OCI-LY7 (cell line): ENCODE measurements at regions not wholly inside any gene's neighbourhood (a gene's known extent, or its start where the extent isn't known, plus 50 kb on each side); places are given as distances from the start of the nearest gene placed in this dataset.

Source experiments
- BruUV-seq: library from RNA; stranded (reverse); fragments of 400-500 nt; replicated peaks from 2 replicates; lab custom pipeline; 2021; lab: Mats Ljungman, UMichigan
- CTCF ChIA-PET: fragments of 300-600 bp; sonication (Branson Sonifier 250); formaldehyde crosslinking; loops from one replicate; lab custom pipeline; 2022; ENCODE audit warnings: antibody characterized with exemption; ENCODE audit not compliant: unreplicated experiment; lab: Charles Lee
- POLR2A ChIA-PET: fragments of 300-600 bp; sonication (Branson Sonifier 250); formaldehyde crosslinking; loops from one replicate; lab custom pipeline; 2022; ENCODE audit warnings: antibody characterized with exemption; lab: Charles Lee
- DNase-seq: peaks from one replicate; pipeline ENCODE4 v3.0.0-alpha.2; 2015; ENCODE audit warnings: low spot score
- H2AFZ ChIP-seq: fragments of 200-600 bp; sonication (generic), shearing (Covaris generic); 2 replicates; pipeline ENCODE4 v1.6.1; 2014; ENCODE audit warnings: mild to moderate bottlenecking, antibody characterized with exemption, low read length, moderate library complexity
- H3K27ac ChIP-seq: fragments of 200-600 bp; sonication (generic); 2 replicates; pipeline ENCODE4 v1.5.1; 2014; ENCODE audit warnings: mixed run types, low read depth, mild to moderate bottlenecking, moderate library complexity, low read length, inconsistent platforms; ENCODE audit not compliant: poor library complexity, severe bottlenecking
- H3K36me3 ChIP-seq: fragments of 200-600 bp; sonication (generic); 2 replicates; pipeline ENCODE4 v1.6.1; 2014; ENCODE audit warnings: mild to moderate bottlenecking, antibody characterized with exemption, low read length, moderate library complexity, mixed read lengths; ENCODE audit not compliant: insufficient read depth
- H3K4me1 ChIP-seq: fragments of 200-600 bp; sonication (generic); 2 replicates; pipeline ENCODE4 v1.5.1; 2014; ENCODE audit warnings: mild to moderate bottlenecking, low read length; ENCODE audit not compliant: insufficient read depth, poor library complexity, severe bottlenecking
- H3K4me2 ChIP-seq: fragments of 200-600 bp; sonication (generic); 2 replicates; pipeline ENCODE4 v1.6.1; 2014; ENCODE audit warnings: mild to moderate bottlenecking, low read length
- H3K4me3 ChIP-seq: fragments of 200-600 bp; sonication (generic); 2 replicates; pipeline ENCODE4 v1.5.1; 2014; ENCODE audit warnings: mild to moderate bottlenecking, low read depth, low read length; ENCODE audit not compliant: poor library complexity, severe bottlenecking
- H3K79me2 ChIP-seq: fragments of 200-600 bp; sonication (generic); 2 replicates; pipeline ENCODE4 v1.6.1; 2016; ENCODE audit warnings: low read depth, mild to moderate bottlenecking, low read length, moderate library complexity, mixed read lengths; ENCODE audit not compliant: insufficient read depth
- H3K9me2 ChIP-seq: fragments of 200-600 bp; sonication (generic); 2 replicates; pipeline ENCODE4 v1.6.1; 2016; ENCODE audit warnings: mild to moderate bottlenecking, low read length, mixed read lengths; ENCODE audit not compliant: insufficient read depth
- H3K9me3 ChIP-seq: fragments of 200-600 bp; sonication (generic); 2 replicates; pipeline ENCODE4 v1.6.1; 2014; ENCODE audit warnings: mild to moderate bottlenecking, mixed run types, low read length, mixed read lengths
- H4K20me1 ChIP-seq: fragments of 200-600 bp; sonication (generic); 2 replicates; pipeline ENCODE4 v1.6.1; 2014; ENCODE audit warnings: mild to moderate bottlenecking, antibody characterized with exemption, low read length, moderate library complexity, mixed read lengths; ENCODE audit not compliant: insufficient read depth
- EZH2phosphoT487 ChIP-seq: fragments of 200-600 bp; sonication (generic); IDR thresholded peaks from 2 replicates; pipeline ENCODE4 v1.6.1; 2018; ENCODE audit warnings: low read depth, borderline replicate concordance, mild to moderate bottlenecking, mixed run types, antibody characterized with exemption, low read length, moderate library complexity, mixed read lengths
- intact Hi-C: fragments of 100-400 bp; cut with micrococcal nuclease; formaldehyde crosslinking; loops from one replicate; pipeline ENCODE4 v1.10.0; 2022; ENCODE audit not compliant: unreplicated experiment
- TF ChIP-seq, protein P1 (sequence below): fragments of 200-600 bp; sonication (generic); conservative IDR thresholded peaks from 2 replicates; pipeline ENCODE4 v1.5.1; 2014; ENCODE audit warnings: mild to moderate bottlenecking, antibody characterized with exemption, low read length, moderate library complexity, mixed read lengths

- Histone ChIP-seq H3K36me3 (no peaks in the 10 kb centered on the region), H3K79me2 (no peaks in the 10 kb centered on the region), H3K4me2 (no peak overlapping the region), H4K20me1 (no peaks in the 10 kb centered on the region), H3K27ac (no peak overlapping the region), H2AFZ (no peak overlapping the region), H3K9me3 (peaks cover 7% of the 10 kb centered on the region; the same call in 1 of the 2 replicates), H3K9me2 (no peaks in the 10 kb centered on the region), H3K4me3 (no peak overlapping the region), H3K4me1 (no peaks in the 10 kb centered on the region)
- TF ChIP-seq EZH2phosphoT487 = no peak
- TF ChIP-seq, protein P1, sequence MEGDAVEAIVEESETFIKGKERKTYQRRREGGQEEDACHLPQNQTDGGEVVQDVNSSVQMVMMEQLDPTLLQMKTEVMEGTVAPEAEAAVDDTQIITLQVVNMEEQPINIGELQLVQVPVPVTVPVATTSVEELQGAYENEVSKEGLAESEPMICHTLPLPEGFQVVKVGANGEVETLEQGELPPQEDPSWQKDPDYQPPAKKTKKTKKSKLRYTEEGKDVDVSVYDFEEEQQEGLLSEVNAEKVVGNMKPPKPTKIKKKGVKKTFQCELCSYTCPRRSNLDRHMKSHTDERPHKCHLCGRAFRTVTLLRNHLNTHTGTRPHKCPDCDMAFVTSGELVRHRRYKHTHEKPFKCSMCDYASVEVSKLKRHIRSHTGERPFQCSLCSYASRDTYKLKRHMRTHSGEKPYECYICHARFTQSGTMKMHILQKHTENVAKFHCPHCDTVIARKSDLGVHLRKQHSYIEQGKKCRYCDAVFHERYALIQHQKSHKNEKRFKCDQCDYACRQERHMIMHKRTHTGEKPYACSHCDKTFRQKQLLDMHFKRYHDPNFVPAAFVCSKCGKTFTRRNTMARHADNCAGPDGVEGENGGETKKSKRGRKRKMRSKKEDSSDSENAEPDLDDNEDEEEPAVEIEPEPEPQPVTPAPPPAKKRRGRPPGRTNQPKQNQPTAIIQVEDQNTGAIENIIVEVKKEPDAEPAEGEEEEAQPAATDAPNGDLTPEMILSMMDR = no peak
- DNase-seq = no peak
- BruUV-seq = no TSS peak
- intact Hi-C loops = no loop called here
- ChIA-PET CTCF (no interaction called here), POLR2A (no interaction called here)
These were observed 113.3 kb upstream of the RAI14 start for GRCh38 chr5:34542818-34543217.

DNA sequence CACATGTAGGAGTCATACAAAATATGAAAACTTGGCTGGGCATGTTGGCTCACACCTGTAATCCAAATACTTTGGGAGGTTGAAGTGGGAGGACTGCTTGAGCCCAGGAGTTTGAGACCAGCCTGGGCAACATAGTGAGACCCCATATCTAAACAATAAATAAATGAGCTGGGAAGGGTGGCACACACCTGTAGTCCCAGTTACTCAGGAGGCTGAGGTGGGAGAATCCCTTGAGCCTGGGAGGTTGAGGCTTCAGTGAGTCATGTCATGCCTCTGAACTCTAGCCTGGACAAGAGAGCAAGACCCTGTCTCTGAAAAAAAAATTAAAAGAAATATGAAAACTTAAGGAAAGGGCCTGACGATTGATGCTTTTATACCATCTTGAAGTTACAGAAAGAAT is 112.4 kb upstream of the RAI14 start:
- H3K4me2 ChIP-seq = no peak overlapping the region
- no peaks in the 10 kb centered on the region for H4K20me1 ChIP-seq
- ChIA-PET CTCF (no interaction called here), POLR2A (no interaction called here)
- H3K4me3 ChIP-seq = no peak overlapping the region
- no peak overlapping the region for H3K27ac ChIP-seq
- no peaks in the 10 kb centered on the region for H3K4me1 ChIP-seq
- no peaks in the 10 kb centered on the region for H3K36me3 ChIP-seq
- H3K79me2 ChIP-seq = no peaks in the 10 kb centered on the region
- intact Hi-C loops = no loop called here
- H3K9me3 ChIP-seq = peaks cover 7% of the 10 kb centered on the region; the same call in 1 of the 2 replicates
- no peak for DNase-seq
- TF ChIP-seq EZH2phosphoT487 = no peak
- TF ChIP-seq, protein P1 = no peak
- BruUV-seq = no TSS peak
- no peaks in the 10 kb centered on the region for H3K9me2 ChIP-seq
- no peak overlapping the region for H2AFZ ChIP-seq

DNA sequence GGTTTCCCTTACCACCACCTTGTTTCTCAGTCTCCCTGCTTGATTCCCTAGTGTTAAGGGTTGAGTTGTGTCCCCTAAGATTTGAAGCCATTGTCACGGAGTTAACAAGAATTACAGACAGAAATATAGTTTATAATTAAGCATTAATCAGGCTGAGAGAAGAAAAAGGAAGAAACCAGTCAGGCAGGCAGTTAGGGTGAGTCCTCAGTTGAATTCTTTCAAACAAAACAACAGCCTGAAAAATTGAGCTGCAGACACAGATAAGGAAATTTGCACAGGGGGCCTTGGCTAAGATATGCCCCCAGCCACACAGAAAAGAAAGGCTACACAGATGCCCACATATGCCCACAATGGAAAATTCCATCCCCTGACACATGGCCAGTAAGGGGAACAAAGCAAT is 111.7 kb upstream of the RAI14 start:
- intact Hi-C loops = no loop called here
- CTCF ChIA-PET = no interaction called here
- no peak overlapping the region for H2AFZ ChIP-seq
- no TSS peak for BruUV-seq
- no peaks in the 10 kb centered on the region for H3K9me2 ChIP-seq
- no peaks in the 10 kb centered on the region for H3K79me2 ChIP-seq
- no peak for DNase-seq
- H3K27ac ChIP-seq = no peak overlapping the region
- no peak overlapping the region for H3K4me3 ChIP-seq
- POLR2A ChIA-PET = interaction anchor here (0.7 kb wide), 1 partner anchor 9 kb away, joined by 3 read pairs; no protein-coding TSS in a partner anchor
- H3K9me3 ChIP-seq = peaks cover 7% of the 10 kb centered on the region; the same call in 1 of the 2 replicates
- H3K4me1 ChIP-seq = no peaks in the 10 kb centered on the region
- H3K4me2 ChIP-seq = no peak overlapping the region
- no peaks in the 10 kb centered on the region for H4K20me1 ChIP-seq
- TF ChIP-seq EZH2phosphoT487 = no peak
- TF ChIP-seq, protein P1 = no peak
- H3K36me3 ChIP-seq = no peaks in the 10 kb centered on the region
